SK-N-SH treated with all-trans-retinoic acid at 6 μM for 48 hours (cell line): ENCODE measurements at regions not wholly inside any gene's neighbourhood (a gene's known extent, or its start where the extent isn't known, plus 50 kb on each side); places are given as distances from the start of the nearest gene placed in this dataset.

Source experiments
- ATAC-seq: fragments of 200-7000 bp; cut with Tn5 transposase; 3 replicates; pipeline ENCODE4 v1.9.1; 2020; ENCODE audit warnings: mild to moderate bottlenecking, moderate library complexity
- ARNTL ChIP-seq: fragments of 450-650 bp; formaldehyde crosslinking; IDR thresholded peaks from 2 replicates; pipeline ENCODE4 v1.5.0; 2020; ENCODE audit warnings: low read depth, mild to moderate bottlenecking, moderate library complexity, borderline replicate concordance
- BACH2 ChIP-seq: fragments of 250-450 bp; sonication (Bioruptor Pico); IDR thresholded peaks from 2 replicates; pipeline ENCODE4 v1.9.0; 2021; ENCODE audit warnings: mild to moderate bottlenecking, borderline replicate concordance
- CREB5 ChIP-seq: fragments of 250-450 bp; sonication (Bioruptor Pico); IDR thresholded peaks from 2 replicates; pipeline ENCODE4 v1.5.1; 2020; ENCODE audit warnings: low read depth, mild to moderate bottlenecking, moderate library complexity
- CSDC2 ChIP-seq: fragments of 250-450 bp; sonication (Bioruptor Pico); IDR thresholded peaks from 2 replicates; pipeline ENCODE4 v1.5.0; 2020; ENCODE audit warnings: mild to moderate bottlenecking, moderate library complexity
- CSRNP3 ChIP-seq: fragments of 250-450 bp; sonication (Bioruptor Pico); IDR thresholded peaks from 2 replicates; pipeline ENCODE4 v1.5.1; 2021; ENCODE audit warnings: mild to moderate bottlenecking, moderate library complexity
- ESRRG ChIP-seq: fragments of 250-450 bp; sonication (Bioruptor Pico); IDR thresholded peaks from 2 replicates; pipeline ENCODE4 v1.6.1; 2021; ENCODE audit warnings: mild to moderate bottlenecking
- GLIS3 ChIP-seq: fragments of 250-450 bp; sonication (Bioruptor Pico); IDR thresholded peaks from 2 replicates; pipeline ENCODE4 v1.5.0; 2020; ENCODE audit warnings: mild to moderate bottlenecking, moderate library complexity
- OSR1 ChIP-seq: fragments of 250-450 bp; sonication (Bioruptor Pico); IDR thresholded peaks from 2 replicates; pipeline ENCODE4 v1.8.0; 2022; ENCODE audit warnings: moderate library complexity, mild to moderate bottlenecking, inconsistent platforms
- PPARA ChIP-seq: fragments of 250-450 bp; sonication (Bioruptor Pico); IDR thresholded peaks from 2 replicates; pipeline ENCODE4 v1.5.0; 2020; ENCODE audit warnings: mild to moderate bottlenecking, borderline replicate concordance
- RARB ChIP-seq: fragments of 250-450 bp; sonication (Bioruptor Pico); IDR thresholded peaks from 2 replicates; pipeline ENCODE4 v1.8.0; 2021; ENCODE audit warnings: mild to moderate bottlenecking, moderate library complexity
- SNAI2 ChIP-seq: fragments of 250-450 bp; sonication (Bioruptor Pico); IDR thresholded peaks from 2 replicates; pipeline ENCODE4 v1.5.0; 2020; ENCODE audit warnings: mild to moderate bottlenecking, moderate library complexity
- TCF4 ChIP-seq: fragments of 250-450 bp; sonication (Bioruptor Pico); IDR thresholded peaks from 2 replicates; pipeline ENCODE4 v1.8.0; 2021; ENCODE audit warnings: mild to moderate bottlenecking, moderate library complexity, borderline replicate concordance
- TOX ChIP-seq: fragments of 250-450 bp; sonication (Bioruptor Pico); IDR thresholded peaks from 2 replicates; pipeline ENCODE4 v1.8.0; 2021; ENCODE audit warnings: mild to moderate bottlenecking, moderate library complexity, borderline replicate concordance
- ZC3H10 ChIP-seq: fragments of 250-450 bp; sonication (Bioruptor Pico); IDR thresholded peaks from 2 replicates; pipeline ENCODE4 v1.5.1; 2021; ENCODE audit warnings: mild to moderate bottlenecking, moderate library complexity
- ZFP30 ChIP-seq: fragments of 450-650 bp; formaldehyde crosslinking; IDR thresholded peaks from 2 replicates; pipeline ENCODE4 v1.5.0; 2022; ENCODE audit warnings: mild to moderate bottlenecking, moderate library complexity
- ZNF70 ChIP-seq: fragments of 450-650 bp; formaldehyde crosslinking; IDR thresholded peaks from 2 replicates; pipeline ENCODE4 v1.5.0; 2020; ENCODE audit warnings: mild to moderate bottlenecking, moderate library complexity
- ZNF8 ChIP-seq: fragments of 450-650 bp; formaldehyde crosslinking; IDR thresholded peaks from 2 replicates; pipeline ENCODE4 v1.5.0; 2020; ENCODE audit warnings: mild to moderate bottlenecking, moderate library complexity
- TF ChIP-seq, protein P1 (sequence below): fragments of 250-450 bp; sonication (Bioruptor Pico); IDR thresholded peaks from 2 replicates; pipeline ENCODE4 v1.5.0; 2020; ENCODE audit warnings: mild to moderate bottlenecking, moderate library complexity
- TF ChIP-seq, protein P2 (sequence below): fragments of 250-450 bp; sonication (Bioruptor Pico); IDR thresholded peaks from 2 replicates; pipeline ENCODE4 v1.8.0; 2021; ENCODE audit warnings: low read depth, mild to moderate bottlenecking, moderate library complexity, borderline replicate concordance

DNA sequence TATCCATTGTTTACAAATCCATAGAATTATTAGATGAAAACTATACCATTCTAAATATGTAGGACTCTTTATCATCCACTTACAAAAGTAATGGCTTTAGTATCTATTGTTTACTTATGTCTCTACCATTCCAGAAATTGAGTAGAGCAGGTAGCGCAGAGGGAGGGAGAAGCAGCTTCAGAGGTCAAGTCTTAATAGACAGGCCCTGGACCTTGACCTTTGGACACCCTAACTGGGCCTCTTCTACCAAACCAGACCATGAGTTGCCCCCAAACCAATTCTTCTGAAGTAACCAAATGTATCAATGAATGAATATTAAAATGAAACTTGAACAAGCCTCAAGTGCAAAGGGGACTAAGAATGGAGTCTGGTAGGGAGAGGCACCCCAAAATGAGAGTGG lies 124.9 kb upstream of the ANKRD55 start:
- no peak for TF ChIP-seq OSR1 (CRISPR knock-in tag)
- TF ChIP-seq ZNF8 (CRISPR knock-in tag) = no peak
- TF ChIP-seq TOX (CRISPR knock-in tag) = no peak
- TF ChIP-seq BACH2 (CRISPR knock-in tag) = no peak
- TF ChIP-seq, protein P1, sequence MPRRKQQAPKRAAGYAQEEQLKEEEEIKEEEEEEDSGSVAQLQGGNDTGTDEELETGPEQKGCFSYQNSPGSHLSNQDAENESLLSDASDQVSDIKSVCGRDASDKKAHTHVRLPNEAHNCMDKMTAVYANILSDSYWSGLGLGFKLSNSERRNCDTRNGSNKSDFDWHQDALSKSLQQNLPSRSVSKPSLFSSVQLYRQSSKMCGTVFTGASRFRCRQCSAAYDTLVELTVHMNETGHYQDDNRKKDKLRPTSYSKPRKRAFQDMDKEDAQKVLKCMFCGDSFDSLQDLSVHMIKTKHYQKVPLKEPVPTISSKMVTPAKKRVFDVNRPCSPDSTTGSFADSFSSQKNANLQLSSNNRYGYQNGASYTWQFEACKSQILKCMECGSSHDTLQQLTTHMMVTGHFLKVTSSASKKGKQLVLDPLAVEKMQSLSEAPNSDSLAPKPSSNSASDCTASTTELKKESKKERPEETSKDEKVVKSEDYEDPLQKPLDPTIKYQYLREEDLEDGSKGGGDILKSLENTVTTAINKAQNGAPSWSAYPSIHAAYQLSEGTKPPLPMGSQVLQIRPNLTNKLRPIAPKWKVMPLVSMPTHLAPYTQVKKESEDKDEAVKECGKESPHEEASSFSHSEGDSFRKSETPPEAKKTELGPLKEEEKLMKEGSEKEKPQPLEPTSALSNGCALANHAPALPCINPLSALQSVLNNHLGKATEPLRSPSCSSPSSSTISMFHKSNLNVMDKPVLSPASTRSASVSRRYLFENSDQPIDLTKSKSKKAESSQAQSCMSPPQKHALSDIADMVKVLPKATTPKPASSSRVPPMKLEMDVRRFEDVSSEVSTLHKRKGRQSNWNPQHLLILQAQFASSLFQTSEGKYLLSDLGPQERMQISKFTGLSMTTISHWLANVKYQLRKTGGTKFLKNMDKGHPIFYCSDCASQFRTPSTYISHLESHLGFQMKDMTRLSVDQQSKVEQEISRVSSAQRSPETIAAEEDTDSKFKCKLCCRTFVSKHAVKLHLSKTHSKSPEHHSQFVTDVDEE (CRISPR knock-in tag) = no peak
- no peak for TF ChIP-seq CREB5
- TF ChIP-seq ARNTL = no peak
- TF ChIP-seq, protein P2, sequence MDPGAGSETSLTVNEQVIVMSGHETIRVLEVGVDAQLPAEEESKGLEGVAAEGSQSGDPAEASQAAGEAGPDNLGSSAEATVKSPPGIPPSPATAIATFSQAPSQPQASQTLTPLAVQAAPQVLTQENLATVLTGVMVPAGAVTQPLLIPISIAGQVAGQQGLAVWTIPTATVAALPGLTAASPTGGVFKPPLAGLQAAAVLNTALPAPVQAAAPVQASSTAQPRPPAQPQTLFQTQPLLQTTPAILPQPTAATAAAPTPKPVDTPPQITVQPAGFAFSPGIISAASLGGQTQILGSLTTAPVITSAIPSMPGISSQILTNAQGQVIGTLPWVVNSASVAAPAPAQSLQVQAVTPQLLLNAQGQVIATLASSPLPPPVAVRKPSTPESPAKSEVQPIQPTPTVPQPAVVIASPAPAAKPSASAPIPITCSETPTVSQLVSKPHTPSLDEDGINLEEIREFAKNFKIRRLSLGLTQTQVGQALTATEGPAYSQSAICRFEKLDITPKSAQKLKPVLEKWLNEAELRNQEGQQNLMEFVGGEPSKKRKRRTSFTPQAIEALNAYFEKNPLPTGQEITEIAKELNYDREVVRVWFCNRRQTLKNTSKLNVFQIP (CRISPR knock-in tag) = no peak
- TF ChIP-seq PPARA = no peak
- TF ChIP-seq ESRRG (CRISPR knock-in tag) = no peak
- TF ChIP-seq GLIS3 (CRISPR knock-in tag) = no peak
- TF ChIP-seq, all 23 proteins: peak for 0
- no peak for ATAC-seq

DNA sequence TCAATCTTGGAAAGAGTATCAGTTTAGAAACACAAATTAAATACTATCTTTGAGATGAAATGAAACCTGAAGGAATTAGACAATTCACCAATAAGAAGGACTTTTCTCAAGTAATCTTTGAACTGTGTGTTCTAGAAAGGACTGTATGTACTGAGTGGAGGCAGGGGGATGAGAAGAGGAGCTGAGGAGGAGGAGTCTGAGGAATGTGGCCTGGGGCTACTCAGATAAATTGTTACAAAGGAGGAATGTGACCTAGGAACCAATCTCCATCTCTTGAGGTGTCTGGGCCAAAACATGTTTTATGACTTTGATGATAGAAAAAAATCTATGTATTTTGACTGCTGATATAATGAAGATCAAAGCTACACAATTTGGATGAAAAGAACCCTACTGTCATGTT lies 124.3 kb upstream of the ANKRD55 start:
- ATAC-seq = no peak
- no peak for TF ChIP-seq ESRRG (CRISPR knock-in tag)
- TF ChIP-seq RARB (CRISPR knock-in tag) = no peak
- TF ChIP-seq OSR1 (CRISPR knock-in tag) = no peak
- TF ChIP-seq CREB5 = no peak
- TF ChIP-seq ZNF70 = no peak

DNA sequence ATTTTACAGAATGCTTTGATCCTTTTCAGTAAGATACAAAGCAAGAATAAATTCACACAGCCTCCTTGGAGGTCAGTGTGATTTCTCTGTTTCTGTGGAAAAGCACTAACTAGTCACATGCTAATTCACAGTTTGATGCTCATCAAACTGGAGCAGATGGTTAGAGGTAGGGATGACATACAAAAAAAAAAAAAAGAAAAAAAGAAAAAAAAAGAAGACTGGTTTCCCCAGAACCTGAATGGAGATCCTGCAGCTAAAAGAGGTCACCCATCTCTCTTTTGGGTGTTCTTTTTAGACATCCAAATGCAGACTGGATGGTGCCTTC lies 123.7 kb upstream of the ANKRD55 start:
- TF ChIP-seq TCF4 (CRISPR knock-in tag) (no peak), SNAI2 (no peak), CSRNP3 (CRISPR knock-in tag) (no peak), CREB5 (no peak)
- no peak for ATAC-seq

GRCh38 chr5:56356121-56356835 lies 123.1 kb upstream of the ANKRD55 start:
- no peak for TF ChIP-seq RARB (CRISPR knock-in tag)
- TF ChIP-seq ZNF70 = no peak
- TF ChIP-seq, protein P2 (CRISPR knock-in tag) = no peak
- TF ChIP-seq CREB5 = no peak
- no peak for TF ChIP-seq PPARA
- TF ChIP-seq ZC3H10 (CRISPR knock-in tag) = no peak
- no peak for TF ChIP-seq ZNF8 (CRISPR knock-in tag)
- no peak for TF ChIP-seq ARNTL
- TF ChIP-seq GLIS3 (CRISPR knock-in tag) = no peak
- no peak for TF ChIP-seq CSRNP3 (CRISPR knock-in tag)
- no peak for TF ChIP-seq ZFP30 (CRISPR knock-in tag)
- TF ChIP-seq CSDC2 (CRISPR knock-in tag) = no peak
- no peak for TF ChIP-seq ESRRG (CRISPR knock-in tag)
- TF ChIP-seq, all 23 proteins: peak for 0
- ATAC-seq = no peak
